ENCODE measurements at regions not wholly inside any gene's neighbourhood (a gene's known extent, or its start where the extent isn't known, plus 50 kb on each side); places are given as distances from the start of the nearest gene placed in this dataset.

GRCh38 chr2:18993756-18994338 lies 364.6 kb downstream of the OSR1 start:
- 0 out of 2 replicates have a peak overlapping the region, but pooled peaks have one; percentile 10 for H4K91ac ChIP-seq (ENCODE audit: insufficient read depth, low read depth, low read length)
- no peak for TF ChIP-seq RAD21 (IDR thresholded peaks at IDR 0.05; ENCODE audit: low read length)
- TF ChIP-seq RCOR1 (IDR thresholded peaks at IDR 0.05; ENCODE audit: insufficient replicate concordance, low read length), result no peak
- TF ChIP-seq POLR2A (IDR thresholded peaks at IDR 0.05; ENCODE audit: low read depth, low read length), result no peak
- no peak for TF ChIP-seq MXI1 (IDR thresholded peaks at IDR 0.05; ENCODE audit: borderline replicate concordance, low read depth, low read length)
- no peak for TF ChIP-seq NFE2L2 (IDR thresholded peaks at IDR 0.05; ENCODE audit: low read depth, low read length)
- TF ChIP-seq FOS (IDR thresholded peaks at IDR 0.05; ENCODE audit: low read depth, low read length), result no peak
- TF ChIP-seq BHLHE40 (IDR thresholded peaks at IDR 0.05; ENCODE audit: low read depth, low read length), result no peak
- no peak for TF ChIP-seq CEBPB (IDR thresholded peaks at IDR 0.05; ENCODE audit: low read depth, low read length)
- TF ChIP-seq MAFK (IDR thresholded peaks at IDR 0.05; ENCODE audit: low read depth, low read length), result no peak
- TF ChIP-seq RFX5 (IDR thresholded peaks at IDR 0.05; ENCODE audit: low read depth, low read length), result no peak
- no peak for TF ChIP-seq CHD1 (IDR thresholded peaks at IDR 0.05; ENCODE audit: low read depth, low read length)
- no peak for TF ChIP-seq SMC3 (IDR thresholded peaks at IDR 0.05; ENCODE audit: low read depth, low read length)
- no peak for TF ChIP-seq ELK1 (IDR thresholded peaks at IDR 0.05; ENCODE audit: borderline replicate concordance, low read depth, low read length)
- TF ChIP-seq MAZ (IDR thresholded peaks at IDR 0.05; ENCODE audit: borderline replicate concordance, low read depth, low read length), result no peak
- TF ChIP-seq USF2 (IDR thresholded peaks at IDR 0.05; ENCODE audit: low read depth, low read length), result no peak
- no peak for TF ChIP-seq CTCF (conservative IDR thresholded peaks at IDR 0.05; ENCODE audit: low read depth, low read length)
- H3K18ac ChIP-seq (ENCODE audit: low read depth, low read length), result peak overlapping the region; percentile 80; the same call in 1 of the 2 replicates
- H2AK5ac ChIP-seq (ENCODE audit: low read depth, low read length), result no peak overlapping the region
- no peak overlapping the region for H2AK9ac ChIP-seq (replicated peaks; ENCODE audit: low read depth, low read length, poor library complexity)
- H3K56ac ChIP-seq (ENCODE audit: extremely low read depth, insufficient read depth, low read length), result no peak overlapping the region
- H2BK20ac ChIP-seq (ENCODE audit: low read depth, low read length), result peak overlapping the region; percentile 48
- no peak overlapping the region for H3K4me3 ChIP-seq (ENCODE audit: insufficient read depth, low read depth, low read length)
- peak overlapping the region; percentile 46; the same call in 1 of the 2 replicates for H3K4me2 ChIP-seq (ENCODE audit: low read depth, low read length)
- peak; percentile 38 for ATAC-seq (ENCODE audit: low read depth)
- ChIA-PET CTCF (no interaction called here), POLR2A (ENCODE audit: unreplicated experiment) (no interaction called here)
- H2BK5ac ChIP-seq (ENCODE audit: low read depth, low read length, poor library complexity, severe bottlenecking), result no peak overlapping the region
- H3K4ac ChIP-seq (ENCODE audit: low read depth, low read length), result no peak overlapping the region
- H3K14ac ChIP-seq (replicated peaks; ENCODE audit: low read depth, low read length), result no peak overlapping the region; the same call in 1 of the 2 replicates
- peak overlapping the region; percentile 21 for H2BK120ac ChIP-seq (ENCODE audit: low read depth, low read length)
- no peaks in the 10 kb centered on the region for H3K27me3 ChIP-seq (ENCODE audit: control insufficient read depth, insufficient read depth, low read length)
- no peak overlapping the region for H3K23ac ChIP-seq (ENCODE audit: low read depth, low read length)
- H3K4me1 ChIP-seq (ENCODE audit: control insufficient read depth, insufficient read depth, low read length), result peaks cover 12% of the 10 kb centered on the region
- H3K9ac ChIP-seq (ENCODE audit: low read depth, low read length), result no peak overlapping the region
- dilution Hi-C loops (cut with HindIII; ENCODE audit: low sequenced_read_pairs, unreplicated experiment) (no loop called here), intact Hi-C loops (cut with micrococcal nuclease) (no loop called here), in situ Hi-C loops (cut with MboI; ENCODE audit: low sequenced_read_pairs) (no loop called here)
- no peaks in the 10 kb centered on the region for H3K9me3 ChIP-seq (ENCODE audit: control insufficient read depth, insufficient read depth, low read length)
- 0 out of 2 replicates have a peak overlapping the region, but pooled peaks have one; percentile 59 for H4K5ac ChIP-seq (ENCODE audit: low read depth, low read length)
- WGBS, 2 experiments (ENCODE audit: extremely low coverage in 2 of 2, insufficient read length in 1 of 2), result 80% methylated on average over 1 of the region's 3 CpGs; no CpG with 5 or more reads in 1 of the 2 experiments
- no TSS peak for BruUV-seq (replicated peaks)
- H4K8ac ChIP-seq (ENCODE audit: low read depth in 2 of 2, low read length in 2 of 2), result peak overlapping the region; percentile 28 to 64; a peak in 2 of 4 replicates
- peaks cover 4% of the 10 kb centered on the region for H3K9me1 ChIP-seq (ENCODE audit: insufficient read depth, low read length)
- no peaks in the 10 kb centered on the region for H4K20me1 ChIP-seq (ENCODE audit: insufficient read depth, low read length)
- no peak overlapping the region for H3K27ac ChIP-seq (ENCODE audit: insufficient read depth, low read length)
- no peaks in the 10 kb centered on the region for H3K36me3 ChIP-seq (ENCODE audit: control insufficient read depth, insufficient read depth, low read length)
- H2AFZ ChIP-seq (replicated peaks; ENCODE audit: low read length, poor library complexity), result no peak overlapping the region
- peak overlapping the region; percentile 9; the same call in 1 of the 3 replicates for H2BK15ac ChIP-seq (ENCODE audit: low read depth, low read length)
- H3K79me1 ChIP-seq (ENCODE audit: low read depth in 1 of 2, low read length in 2 of 2), result no peaks in the 10 kb centered on the region
- DNase-seq, result no peak

Measured in IMR-90 (cell line).